Sciatic nerve (tissue), 2 donors: ENCODE measurements at regions not wholly inside any gene's neighbourhood (a gene's known extent, or its start where the extent isn't known, plus 50 kb on each side); places are given as distances from the start of the nearest gene placed in this dataset.

Experiments used
- ATAC-seq: fragments of 200-7000 bp; cut with Tn5 transposase; one replicate; pipeline ENCODE4 v1.9.1; 2020; ENCODE audit warnings: mild to moderate bottlenecking, moderate library complexity
- DNase-seq: peaks from one replicate; pipeline ENCODE4 v3.0.0-alpha.2; 2020; ENCODE audit warnings: low spot score
- intact Hi-C: fragments of 100-400 bp; cut with DNase I; formaldehyde crosslinking; loops from one replicate; pipeline ENCODE4 v1.14.2; 2022
- donor health status: DM: no; HTN: no; CAD: no.
- donor health status: DM: no; HTN: no; CAD: no.

- peak; percentile 69 for ATAC-seq
- DNase-seq: no peak
- intact Hi-C loops: no loop called here
Observed at GRCh38 chr6:168163096-168163731, 84.2 kb upstream of the FRMD1 start.

- DNase-seq (no peak), ATAC-seq (no peak)
- intact Hi-C loops: no loop called here
Observed at GRCh38 chr6:168162366-168162765, 83.4 kb upstream of the FRMD1 start.

- DNase-seq: no peak
- no peak for ATAC-seq
- intact Hi-C loops: no loop called here
Observed at GRCh38 chr6:168161371-168161750, 82.3 kb upstream of the FRMD1 start.

GRCh38 chr6:168160506-168161370, 81.7 kb upstream of the FRMD1 start:
- no peak for DNase-seq
- intact Hi-C loops: no loop called here
- no peak for ATAC-seq

GRCh38 chr6:168159506-168159905, 80.5 kb upstream of the FRMD1 start:
- intact Hi-C loops: no loop called here
- DNase-seq: no peak

GRCh38 chr6:168158980-168159349, 80.0 kb upstream of the FRMD1 start:
- intact Hi-C loops: no loop called here
- DNase-seq (no peak), ATAC-seq (no peak)

More at GRCh38 chr6:168159506-168159905, 80.5 kb upstream of the FRMD1 start:
- ATAC-seq: no peak

- no peak for DNase-seq
- intact Hi-C loops: no loop called here
- no peak for ATAC-seq
Observed at GRCh38 chr6:168158213-168158979, 79.4 kb upstream of the FRMD1 start.

- DNase-seq (no peak), ATAC-seq (peak; percentile 32)
- intact Hi-C loops: no loop called here
Observed at GRCh38 chr6:168157272-168158212, 78.5 kb upstream of the FRMD1 start.

- ATAC-seq: no peak
- intact Hi-C loops: no loop called here
- no peak for DNase-seq
Observed at GRCh38 chr6:168156742-168157265, 77.8 kb upstream of the FRMD1 start.

- DNase-seq (no peak), ATAC-seq (no peak)
Observed at GRCh38 chr6:168155821-168156741, 77.1 kb upstream of the FRMD1 start.

GRCh38 chr6:168155193-168155592, 76.2 kb upstream of the FRMD1 start:
- intact Hi-C loops: no loop called here
- DNase-seq (no peak), ATAC-seq (no peak)

More at GRCh38 chr6:168155821-168156741, 77.1 kb upstream of the FRMD1 start:
- intact Hi-C loops: no loop called here

- ATAC-seq (no peak), DNase-seq (no peak)
- intact Hi-C loops: no loop called here
Observed at GRCh38 chr6:168154263-168154917, 75.4 kb upstream of the FRMD1 start.

GRCh38 chr6:168153553-168153952, 74.5 kb upstream of the FRMD1 start:
- no peak for ATAC-seq
- intact Hi-C loops: no loop called here
- no peak for DNase-seq

GRCh38 chr6:168152980-168153379, 74.0 kb upstream of the FRMD1 start:
- no peak for ATAC-seq
- DNase-seq: no peak
- intact Hi-C loops: no loop called here

- DNase-seq (no peak), ATAC-seq (no peak)
- intact Hi-C loops: no loop called here
Observed at GRCh38 chr6:168152306-168152963, 73.4 kb upstream of the FRMD1 start.

- peak; percentile 34 for ATAC-seq
- intact Hi-C loops: no loop called here
- no peak for DNase-seq
Observed at GRCh38 chr6:168150551-168151320, 71.7 kb upstream of the FRMD1 start.
